Right ventricle myocardium inferior (tissue), 1 donor: ENCODE measurements at regions not wholly inside any gene's neighbourhood (a gene's known extent, or its start where the extent isn't known, plus 50 kb on each side); places are given as distances from the start of the nearest gene placed in this dataset.
A peak's percentile ranks its signal among the peaks of the same experiment; 100 is the strongest.
"Not testable (repeated sequence)": the region's sequence is repeated elsewhere in the genome, so short reads cannot be mapped to it uniquely, and the experiment has no call there.

Source experiments
- ATAC-seq: fragments of 200-7000 bp; cut with Tn5 transposase; one replicate; pipeline ENCODE4 v1.9.1; 2020; ENCODE audit warnings: mild to moderate bottlenecking, moderate library complexity
- DNase-seq: peaks from one replicate; pipeline ENCODE4 v3.0.0; 2021; ENCODE audit errors: missing footprints
- intact Hi-C: fragments of 100-400 bp; cut with DNase I; formaldehyde crosslinking; loops from one replicate; pipeline ENCODE4 v1.11.0; 2022
- donor health status: DM: no; HTN: yes; CAD: no; lungs with severe emphysema.

- intact Hi-C loops = no loop called here
- ATAC-seq (no peak), DNase-seq (no peak)
Measured at GRCh38 chrX:86887341-86887740, 630.3 kb upstream of the KLHL4 start.

- ATAC-seq = no peak
- intact Hi-C loops = no loop called here
- no peak for DNase-seq
Measured at GRCh38 chrX:86910027-86910426, 607.6 kb upstream of the KLHL4 start.

GRCh38 chrX:86910602-86911311 lies 606.8 kb upstream of the KLHL4 start:
- intact Hi-C loops = no loop called here
- ATAC-seq (no peak), DNase-seq (no peak)

- intact Hi-C loops = no loop called here
- DNase-seq (no peak), ATAC-seq (no peak)
Measured at GRCh38 chrX:86914569-86914968, 603.0 kb upstream of the KLHL4 start.

- ATAC-seq = no peak
- intact Hi-C loops = no loop called here
- DNase-seq = no peak
Measured at GRCh38 chrX:86917959-86918358, 599.6 kb upstream of the KLHL4 start.

- DNase-seq = no peak
- ATAC-seq = no peak
- intact Hi-C loops = no loop called here
Measured at GRCh38 chrX:86930419-86930818, 587.2 kb upstream of the KLHL4 start.

GRCh38 chrX:86935988-86936387 lies 581.6 kb upstream of the KLHL4 start:
- no peak for DNase-seq
- intact Hi-C loops = no loop called here
- ATAC-seq = no peak

GRCh38 chrX:86946569-86946968 lies 571.0 kb upstream of the KLHL4 start:
- DNase-seq = no peak
- ATAC-seq = no peak
- intact Hi-C loops = no loop called here

- intact Hi-C loops = no loop called here
- DNase-seq (no peak), ATAC-seq (no peak)
Measured at GRCh38 chrX:86964321-86964720, 553.3 kb upstream of the KLHL4 start.

GRCh38 chrX:86981326-86981879 lies 536.2 kb upstream of the KLHL4 start:
- ATAC-seq (no peak), DNase-seq (no peak)
- intact Hi-C loops = no loop called here

- ATAC-seq, intact Hi-C loops, DNase-seq: not testable (repeated sequence)
Measured at GRCh38 chrX:86987351-86987750, 530.3 kb upstream of the KLHL4 start.

- no peak for DNase-seq
- intact Hi-C loops = no loop called here
- ATAC-seq = no peak
Measured at GRCh38 chrX:87003031-87003430, 514.6 kb upstream of the KLHL4 start.

- no peak for ATAC-seq
- intact Hi-C loops = no loop called here
- no peak for DNase-seq
Measured at GRCh38 chrX:87005183-87005582, 512.4 kb upstream of the KLHL4 start.

GRCh38 chrX:87005885-87006284 lies 511.7 kb upstream of the KLHL4 start:
- intact Hi-C loops = no loop called here
- no peak for ATAC-seq
- DNase-seq = no peak

GRCh38 chrX:87006561-87006960 lies 511.0 kb upstream of the KLHL4 start:
- DNase-seq (no peak), ATAC-seq (no peak)
- intact Hi-C loops = no loop called here

- DNase-seq (no peak), ATAC-seq (no peak)
- intact Hi-C loops = no loop called here
Measured at GRCh38 chrX:87017210-87017609, 500.4 kb upstream of the KLHL4 start.

GRCh38 chrX:87033115-87033514 lies 484.5 kb upstream of the KLHL4 start:
- ATAC-seq, intact Hi-C loops: not testable (repeated sequence)
- peak; percentile 39 for DNase-seq

GRCh38 chrX:87045352-87045751 lies 472.2 kb upstream of the KLHL4 start:
- DNase-seq (no peak), ATAC-seq (no peak)
- intact Hi-C loops = no loop called here

- DNase-seq (no peak), ATAC-seq (no peak)
- intact Hi-C loops = no loop called here
Measured at GRCh38 chrX:87049567-87049966, 468.0 kb upstream of the KLHL4 start.

- intact Hi-C loops = no loop called here
- no peak for DNase-seq
- ATAC-seq = no peak
Measured at GRCh38 chrX:87063642-87064041, 454.0 kb upstream of the KLHL4 start.

GRCh38 chrX:87064502-87064901 lies 453.1 kb upstream of the KLHL4 start:
- intact Hi-C loops = no loop called here
- ATAC-seq (no peak), DNase-seq (no peak)
